ENCODE measurements at regions not wholly inside any gene's neighbourhood (a gene's known extent, or its start where the extent isn't known, plus 50 kb on each side); places are given as distances from the start of the nearest gene placed in this dataset.

GRCh38 chr2:71833272-71833671, 314.4 kb downstream of the CYP26B1 start:
- TF ChIP-seq POLR2A (IDR thresholded peaks at IDR 0.05; ENCODE audit: control extremely low read depth in 1 of 2, low read depth in 2 of 2, low read length in 2 of 2) (no peak), SP1 (IDR thresholded peaks at IDR 0.05; ENCODE audit: low read depth, low read length) (no peak), TAF1 (IDR thresholded peaks at IDR 0.05; ENCODE audit: low read depth, low read length) (no peak), CHD2 (IDR thresholded peaks at IDR 0.05; ENCODE audit: low read length) (no peak), EZH2 (IDR thresholded peaks at IDR 0.05; ENCODE audit: low read depth, low read length, severe bottlenecking) (no peak), CBX8 (IDR thresholded peaks at IDR 0.05; ENCODE audit: borderline replicate concordance, low read depth, low read length) (no peak), CTCF (IDR thresholded peaks at IDR 0.05; ENCODE audit: control extremely low read depth in 1 of 3, insufficient read depth in 1 of 3, low read depth in 1 of 3, low read length in 3 of 3) (no peak), NRF1 (IDR thresholded peaks at IDR 0.05; ENCODE audit: low read depth, low read length) (no peak)
